Cardiac fibroblast (primary cell): ENCODE measurements at regions not wholly inside any gene's neighbourhood (a gene's known extent, or its start where the extent isn't known, plus 50 kb on each side); places are given as distances from the start of the nearest gene placed in this dataset.

Experiments
- DNase-seq, 2 donors: peaks; one replicate each; pipeline versions ENCODE4 v3.0.0 to v3.0.0-alpha.2; 2010; ENCODE audit warnings: low read depth in 2 of 2
- H3K4me3 ChIP-seq, 2 donors: replicated peaks in 1 of 2; 1 replicate in 1 of 2; 2 replicates in 1 of 2; pipeline ENCODE4 v1.5.1; 2011; ENCODE audit warnings: low read depth in 2 of 2, low read length in 2 of 2, mild to moderate bottlenecking in 2 of 2, moderate library complexity in 1 of 2
- TF ChIP-seq, protein P1 (sequence below): IDR thresholded peaks from one replicate; pipeline ENCODE4 v1.5.1; 2011; ENCODE audit warnings: low read depth, mild to moderate bottlenecking, low read length, inconsistent platforms

DNA sequence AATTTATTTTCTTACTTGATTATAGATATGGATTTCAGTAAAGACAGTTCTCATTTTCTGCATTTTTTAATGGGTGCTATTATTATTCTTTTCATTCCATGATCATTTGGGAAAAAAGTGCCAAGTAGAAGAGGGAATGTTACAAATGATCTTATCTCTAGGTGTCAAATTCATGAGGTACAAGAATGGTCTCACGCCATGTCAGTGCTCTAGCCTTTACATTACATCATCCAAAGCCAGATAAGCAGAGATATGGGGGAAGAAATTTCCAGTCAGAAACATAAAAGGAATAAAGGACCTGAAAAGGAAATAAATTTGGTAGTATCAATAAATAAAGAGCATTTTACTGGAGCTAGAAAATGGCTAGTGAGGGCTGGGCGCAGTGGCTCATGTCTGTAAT lies 1544.2 kb upstream of the CDH6 start:
- H3K4me3 ChIP-seq = no peak overlapping the region
- TF ChIP-seq, protein P1, sequence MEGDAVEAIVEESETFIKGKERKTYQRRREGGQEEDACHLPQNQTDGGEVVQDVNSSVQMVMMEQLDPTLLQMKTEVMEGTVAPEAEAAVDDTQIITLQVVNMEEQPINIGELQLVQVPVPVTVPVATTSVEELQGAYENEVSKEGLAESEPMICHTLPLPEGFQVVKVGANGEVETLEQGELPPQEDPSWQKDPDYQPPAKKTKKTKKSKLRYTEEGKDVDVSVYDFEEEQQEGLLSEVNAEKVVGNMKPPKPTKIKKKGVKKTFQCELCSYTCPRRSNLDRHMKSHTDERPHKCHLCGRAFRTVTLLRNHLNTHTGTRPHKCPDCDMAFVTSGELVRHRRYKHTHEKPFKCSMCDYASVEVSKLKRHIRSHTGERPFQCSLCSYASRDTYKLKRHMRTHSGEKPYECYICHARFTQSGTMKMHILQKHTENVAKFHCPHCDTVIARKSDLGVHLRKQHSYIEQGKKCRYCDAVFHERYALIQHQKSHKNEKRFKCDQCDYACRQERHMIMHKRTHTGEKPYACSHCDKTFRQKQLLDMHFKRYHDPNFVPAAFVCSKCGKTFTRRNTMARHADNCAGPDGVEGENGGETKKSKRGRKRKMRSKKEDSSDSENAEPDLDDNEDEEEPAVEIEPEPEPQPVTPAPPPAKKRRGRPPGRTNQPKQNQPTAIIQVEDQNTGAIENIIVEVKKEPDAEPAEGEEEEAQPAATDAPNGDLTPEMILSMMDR = no peak
- DNase-seq = no peak

DNA sequence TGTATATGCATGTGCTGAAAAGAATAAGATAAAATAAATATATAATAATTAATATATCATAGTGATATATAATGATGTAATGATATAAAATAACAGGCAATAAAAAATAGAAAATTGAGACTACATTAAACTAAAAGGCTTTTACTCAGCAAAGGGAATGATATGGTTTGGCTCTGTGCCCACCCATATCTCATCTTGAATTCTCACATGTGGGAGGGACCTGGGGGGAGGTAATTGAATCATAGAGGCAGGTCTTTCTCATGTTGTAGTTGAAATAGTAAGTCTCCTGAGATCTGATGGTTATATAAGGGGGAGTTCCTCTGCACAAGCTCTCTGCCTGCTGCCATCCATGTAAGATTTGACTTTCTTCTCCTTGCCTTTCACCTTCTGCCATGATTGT lies 1550.9 kb upstream of the CDH6 start:
- H3K4me3 ChIP-seq = no peak overlapping the region
- TF ChIP-seq, protein P1 = no peak
- DNase-seq = no peak

DNA sequence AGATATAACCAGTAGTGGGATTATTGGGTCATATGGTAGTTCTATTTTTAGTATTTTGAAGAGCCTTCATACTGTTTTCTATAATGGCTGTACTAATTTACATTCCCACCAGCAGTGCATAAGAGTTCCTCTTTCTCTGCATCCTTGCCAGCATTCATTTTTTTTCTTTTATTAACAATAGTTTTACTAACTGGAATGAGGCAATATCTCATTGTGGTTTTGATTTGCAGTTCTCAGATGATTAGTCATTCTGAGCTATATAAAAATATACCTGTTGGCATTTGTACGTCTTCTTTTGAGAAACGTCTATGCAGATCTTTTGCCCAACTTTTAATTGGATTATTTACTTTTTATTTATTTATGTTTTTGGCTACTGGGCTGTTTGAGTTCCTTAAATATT lies 1579.3 kb upstream of the CDH6 start:
- no peak for DNase-seq
- H3K4me3 ChIP-seq = no peak overlapping the region
- TF ChIP-seq, protein P1 = no peak

DNA sequence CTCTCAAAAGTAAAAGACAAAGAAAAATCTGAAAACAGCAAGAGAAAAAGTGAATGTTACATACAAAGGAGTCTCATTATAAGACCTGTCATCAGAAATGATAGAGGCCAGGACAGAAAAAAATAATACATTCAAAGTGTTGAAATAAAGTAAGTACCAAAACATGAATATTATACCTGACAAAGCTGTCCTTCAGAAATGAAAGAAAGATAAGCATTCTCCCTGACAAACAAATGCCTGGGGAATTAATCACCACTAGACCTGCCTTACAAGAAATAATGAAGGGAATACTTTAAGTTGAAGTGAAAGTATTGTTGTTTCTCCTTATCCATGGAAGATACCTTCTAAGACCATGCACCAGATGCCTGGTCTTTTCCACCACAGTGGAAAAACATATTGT lies 1605.2 kb upstream of the CDH6 start:
- no peak for DNase-seq
- no peak overlapping the region for H3K4me3 ChIP-seq
- TF ChIP-seq, protein P1 = no peak

DNA sequence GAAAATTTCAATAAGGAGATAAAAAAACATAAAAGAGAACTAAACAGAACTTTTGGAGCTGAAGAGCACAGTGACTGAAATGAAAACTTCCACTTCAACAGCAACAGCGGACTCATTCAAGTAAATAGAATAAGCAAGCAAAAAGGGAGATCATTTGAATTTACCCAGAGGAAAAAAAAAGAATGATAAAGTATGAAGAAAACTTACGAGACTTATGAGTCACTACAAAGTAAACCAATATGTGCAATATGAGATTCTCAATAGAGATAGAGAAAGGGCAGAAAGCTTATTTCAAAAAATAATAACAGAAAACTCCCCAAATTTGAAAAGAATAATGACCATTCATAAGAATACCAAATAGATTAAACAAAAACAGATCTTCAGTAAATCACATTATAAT lies 1605.7 kb upstream of the CDH6 start:
- no peak overlapping the region for H3K4me3 ChIP-seq
- TF ChIP-seq, protein P1 = no peak
- no peak for DNase-seq

DNA sequence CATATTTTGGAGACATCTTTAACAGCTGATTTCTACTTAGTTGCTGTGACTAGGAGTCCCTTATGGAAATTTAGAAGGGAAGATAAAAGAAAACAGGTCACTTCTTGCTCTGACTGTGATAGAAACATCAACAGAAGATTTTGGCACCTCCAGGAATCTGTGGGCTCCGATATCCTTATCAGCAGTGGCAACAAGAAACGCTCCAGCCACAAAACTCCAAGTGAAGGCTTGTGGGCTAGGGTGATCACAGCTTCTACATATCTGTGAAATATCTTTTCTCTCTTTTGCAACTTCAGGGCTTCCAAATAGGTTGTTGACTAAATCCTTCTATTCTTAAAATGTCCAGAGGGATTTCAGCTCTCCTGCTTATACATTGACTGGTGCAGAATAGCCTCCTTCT lies 1625.5 kb upstream of the CDH6 start:
- no peak overlapping the region for H3K4me3 ChIP-seq
- DNase-seq = no peak
- TF ChIP-seq, protein P1 = no peak

DNA sequence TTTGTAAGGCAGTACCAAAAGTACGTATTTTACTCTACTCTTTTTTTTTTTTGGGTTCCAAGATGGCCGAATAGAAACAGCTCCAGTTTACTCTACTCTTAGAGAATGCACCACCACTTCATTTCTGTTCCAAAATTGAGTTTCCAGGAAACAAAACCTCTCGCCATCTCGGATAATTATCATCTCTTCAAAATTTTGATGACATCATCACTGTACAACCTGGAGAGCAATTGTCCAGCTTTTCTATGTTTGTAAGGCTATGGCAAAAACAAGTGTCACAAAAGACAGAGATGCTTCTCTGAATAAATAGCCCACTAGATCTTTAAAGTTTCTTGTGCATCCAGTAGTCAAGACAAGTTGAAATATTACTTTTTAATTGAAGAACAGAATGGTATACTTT lies 1631.9 kb upstream of the CDH6 start:
- TF ChIP-seq, protein P1 = no peak
- H3K4me3 ChIP-seq = no peak overlapping the region
- no peak for DNase-seq
